ENCODE measurements at regions not wholly inside any gene's neighbourhood (a gene's known extent, or its start where the extent isn't known, plus 50 kb on each side); places are given as distances from the start of the nearest gene placed in this dataset.

DNA sequence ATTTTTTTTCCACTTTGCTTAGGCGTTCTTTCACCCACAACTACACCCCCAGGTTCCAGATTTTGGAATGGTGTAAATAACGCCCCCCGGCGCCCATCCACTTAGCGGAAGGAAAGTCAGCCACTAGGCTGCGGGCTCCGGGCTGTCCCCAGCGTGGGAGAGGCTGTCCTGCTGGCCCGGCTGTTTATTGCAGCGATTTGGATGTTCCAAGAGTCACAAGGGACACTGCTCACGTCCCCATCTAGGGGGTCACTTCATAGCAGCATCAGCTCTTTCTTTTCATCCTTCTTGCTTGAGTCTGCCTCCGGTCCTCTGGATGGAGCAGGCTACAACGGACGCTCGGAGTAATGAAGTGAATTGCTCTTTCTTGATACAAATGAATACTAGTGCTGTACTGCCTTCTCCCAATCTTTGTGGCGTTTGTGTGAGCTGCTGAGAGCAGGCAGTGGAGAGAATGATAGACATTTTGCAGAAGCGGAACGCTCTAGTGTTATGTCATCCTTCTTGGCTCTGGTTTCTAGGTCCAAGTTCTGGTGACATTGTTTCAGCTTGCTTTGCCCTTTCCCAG, 50.7 kb upstream of the PAIP2B start:
- DNase-seq (ENCODE audit: low read depth, low spot score) = no peak

DNA sequence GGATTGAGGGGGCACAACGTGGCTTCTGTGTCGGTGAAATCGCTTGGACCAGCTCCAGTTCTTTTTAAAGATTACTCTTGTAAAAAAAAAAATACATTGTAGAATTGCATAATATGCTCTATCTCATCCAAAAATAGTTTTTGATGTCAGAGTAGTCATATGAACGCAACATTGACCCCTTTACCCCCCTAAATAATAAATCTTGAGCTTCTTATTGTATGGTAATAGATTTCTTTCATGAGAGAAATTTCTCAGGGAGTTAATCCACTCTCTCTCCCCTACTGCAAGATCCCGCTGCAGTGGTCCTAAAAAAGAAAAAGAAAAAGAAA, 50.2 kb upstream of the PAIP2B start:
- no peak for DNase-seq (ENCODE audit: low read depth, low spot score)

DNA sequence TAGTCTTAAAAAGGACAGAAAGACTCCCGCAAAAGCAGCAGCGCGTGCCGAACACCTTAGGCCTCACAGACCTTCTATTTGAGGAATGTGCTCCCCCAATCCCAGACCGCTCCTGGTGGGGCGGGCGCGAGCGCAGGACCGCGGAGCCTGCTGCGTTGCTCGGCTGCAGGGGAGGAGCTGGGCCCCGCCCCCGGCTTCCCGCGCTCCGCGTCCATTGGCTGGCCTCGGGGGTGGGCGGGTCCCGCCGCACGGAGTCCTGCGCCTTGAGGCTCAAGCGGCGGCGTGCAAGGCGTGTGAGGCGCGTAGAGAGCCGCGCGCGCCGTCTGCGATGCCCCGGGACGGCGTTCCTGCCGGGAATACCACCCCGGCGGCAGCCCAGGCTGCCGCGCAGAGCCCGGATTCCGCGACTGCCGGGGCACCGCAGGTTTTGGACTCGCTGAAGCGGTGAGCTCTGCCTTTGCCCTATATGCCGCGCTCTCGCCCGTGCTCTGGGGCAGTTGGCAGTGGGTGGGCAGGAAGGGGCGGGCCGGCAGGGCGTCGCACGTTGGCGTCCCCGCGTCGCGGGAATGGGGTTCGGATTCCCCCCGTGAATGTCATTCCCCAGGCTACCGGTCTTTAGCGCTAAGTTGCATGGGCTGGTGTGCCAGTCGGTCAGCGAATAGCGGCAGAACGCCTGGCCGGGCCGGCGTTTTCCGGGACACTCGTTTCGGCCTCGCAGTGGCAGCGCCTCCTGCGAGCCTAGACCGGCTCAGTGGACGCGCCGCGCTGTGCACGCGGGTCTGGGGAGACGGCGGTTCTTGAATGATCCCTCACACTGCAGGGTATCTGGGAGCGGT, 49.6 kb upstream of the PAIP2B start:
- DNase-seq (ENCODE audit: low read depth, low spot score) = peak; percentile 36
